Upper lobe of right lung (tissue), 1 donor: ENCODE measurements at regions not wholly inside any gene's neighbourhood (a gene's known extent, or its start where the extent isn't known, plus 50 kb on each side); places are given as distances from the start of the nearest gene placed in this dataset.

Source experiments
- ATAC-seq: fragments of 200-7000 bp; cut with Tn5 transposase; one replicate; pipeline ENCODE4 v1.9.1; 2020; ENCODE audit warnings: mild to moderate bottlenecking, moderate library complexity
- DNase-seq: peaks from one replicate; pipeline ENCODE4 v3.0.0-alpha.2; 2020
- H3K27ac ChIP-seq: fragments of 200-600 bp; one replicate; pipeline ENCODE4 v1.8.0; 2022
- H3K27me3 ChIP-seq: fragments of 200-600 bp; one replicate; pipeline ENCODE4 v1.8.0; 2022; ENCODE audit warnings: mild to moderate bottlenecking
- H3K36me3 ChIP-seq: fragments of 200-600 bp; one replicate; pipeline ENCODE4 v1.8.0; 2022
- H3K4me1 ChIP-seq: fragments of 200-600 bp; one replicate; pipeline ENCODE4 v1.8.0; 2022
- H3K4me3 ChIP-seq: fragments of 200-600 bp; one replicate; pipeline ENCODE4 v1.8.0; 2022; ENCODE audit warnings: mild to moderate bottlenecking
- H3K9me3 ChIP-seq: fragments of 200-600 bp; one replicate; pipeline ENCODE4 v1.8.0; 2022
- CTCF ChIP-seq: fragments of 200-600 bp; IDR thresholded peaks from one replicate; pipeline ENCODE4 v1.8.0; 2022; ENCODE audit warnings: antibody characterized with exemption
- intact Hi-C: fragments of 100-400 bp; cut with DNase I; formaldehyde crosslinking; loops from one replicate; pipeline ENCODE4 v1.11.0; 2022
- donor health status: DM: no; HTN: yes; CAD: no; lungs with severe emphysema.

- no peak for TF ChIP-seq CTCF
- intact Hi-C loops, result no loop called here
- Histone ChIP-seq H3K27ac (no peak overlapping the region), H3K36me3 (no peaks in the 10 kb centered on the region), H3K27me3 (no peaks in the 10 kb centered on the region), H3K9me3 (no peaks in the 10 kb centered on the region), H3K4me1 (peaks cover 5% of the 10 kb centered on the region), H3K4me3 (no peak overlapping the region)
- ATAC-seq, result no peak
- no peak for DNase-seq
Observed at GRCh38 chr2:203798296-203799087, 69.1 kb upstream of the CTLA4 start.

- H3K9me3 ChIP-seq, result no peaks in the 10 kb centered on the region
- no peak for ATAC-seq
- no peak for DNase-seq
- no peaks in the 10 kb centered on the region for H3K36me3 ChIP-seq
- peaks cover 14% of the 10 kb centered on the region for H3K4me1 ChIP-seq
- TF ChIP-seq CTCF, result no peak
- intact Hi-C loops, result no loop called here
- no peak overlapping the region for H3K27ac ChIP-seq
- no peaks in the 10 kb centered on the region for H3K27me3 ChIP-seq
- H3K4me3 ChIP-seq, result no peak overlapping the region
Observed at GRCh38 chr2:203799908-203800307, 67.7 kb upstream of the CTLA4 start.

GRCh38 chr2:203800783-203801182 is 66.8 kb upstream of the CTLA4 start:
- intact Hi-C loops, result no loop called here
- peaks cover 15% of the 10 kb centered on the region for H3K4me1 ChIP-seq
- no peak overlapping the region for H3K4me3 ChIP-seq
- H3K36me3 ChIP-seq, result no peaks in the 10 kb centered on the region
- H3K27me3 ChIP-seq, result no peaks in the 10 kb centered on the region
- DNase-seq (no peak), ATAC-seq (no peak)
- H3K9me3 ChIP-seq, result no peaks in the 10 kb centered on the region
- TF ChIP-seq CTCF, result no peak
- no peak overlapping the region for H3K27ac ChIP-seq

- intact Hi-C loops, result no loop called here
- no peak overlapping the region for H3K4me3 ChIP-seq
- no peaks in the 10 kb centered on the region for H3K36me3 ChIP-seq
- H3K4me1 ChIP-seq, result peaks cover 15% of the 10 kb centered on the region
- DNase-seq (no peak), ATAC-seq (peak; percentile 67)
- no peaks in the 10 kb centered on the region for H3K27me3 ChIP-seq
- no peaks in the 10 kb centered on the region for H3K9me3 ChIP-seq
- H3K27ac ChIP-seq, result no peak overlapping the region
- TF ChIP-seq CTCF, result no peak
Observed at GRCh38 chr2:203802342-203803052, 65.1 kb upstream of the CTLA4 start.

- no peak for TF ChIP-seq CTCF
- H3K4me3 ChIP-seq, result no peak overlapping the region
- ATAC-seq, result no peak
- intact Hi-C loops, result no loop called here
- H3K36me3 ChIP-seq, result no peaks in the 10 kb centered on the region
- no peak for DNase-seq
- H3K4me1 ChIP-seq, result peaks cover 15% of the 10 kb centered on the region
- H3K27ac ChIP-seq, result no peak overlapping the region
- no peaks in the 10 kb centered on the region for H3K9me3 ChIP-seq
- H3K27me3 ChIP-seq, result no peaks in the 10 kb centered on the region
Observed at GRCh38 chr2:203803053-203803429, 64.5 kb upstream of the CTLA4 start.
